Natural killer cell treated with Interleukin-12 subunit alpha and Interleukin-12 subunit beta and Interleukin-15 and Interleukin-18, amount 100 ng/mL, for 72 hours (primary cell): ENCODE measurements at regions not wholly inside any gene's neighbourhood (a gene's known extent, or its start where the extent isn't known, plus 50 kb on each side); places are given as distances from the start of the nearest gene placed in this dataset.
"Not testable (repeated sequence)": the region's sequence is repeated elsewhere in the genome, so short reads cannot be mapped to it uniquely, and the experiment has no call there.

Source experiments
- ATAC-seq, 2 donors: fragments of 150-1000 bp; cut with Tn5 transposase in 1 of 2; sonication (Bioruptor Pico), chemical (Tn5 transposase) in 1 of 2; 2 replicates each; pipeline ENCODE4 v1.10.0; 2021
- DNase-seq: peaks from one replicate; pipeline ENCODE4 v3.0.0; 2022; ENCODE audit warnings: low spot score
- H3K27ac Mint-ChIP-seq, 2 donors: 1 replicate in 1 of 2; 2 replicates in 1 of 2; pipeline ENCODE4 v1.8.0; 2022; ENCODE audit warnings: mixed read lengths in 2 of 2, mild to moderate bottlenecking in 1 of 2, moderate library complexity in 1 of 2
- H3K27me3 Mint-ChIP-seq, 2 donors: 1 replicate in 1 of 2; 2 replicates in 1 of 2; pipeline ENCODE4 v1.8.0; 2022; ENCODE audit warnings: mixed read lengths in 2 of 2
- H3K36me3 Mint-ChIP-seq: one replicate; pipeline ENCODE4 v1.8.0; 2022; ENCODE audit warnings: mixed read lengths
- H3K4me1 Mint-ChIP-seq, 2 donors: 1 replicate in 1 of 2; 2 replicates in 1 of 2; pipeline ENCODE4 v1.8.0; 2022; ENCODE audit warnings: low read depth in 2 of 2, mixed read lengths in 2 of 2, mild to moderate bottlenecking in 1 of 2
- H3K4me3 Mint-ChIP-seq: one replicate; pipeline ENCODE4 v1.8.0; 2022; ENCODE audit warnings: mixed read lengths
- H3K9me3 Mint-ChIP-seq: 2 replicates; pipeline ENCODE4 v1.8.0; 2022; ENCODE audit warnings: mixed read lengths

- Mint-ChIP-seq H3K27ac (no peak overlapping the region), H3K27me3 (peaks cover 3 to 12% of the 10 kb centered on the region in 2 donors), H3K4me3 (no peak overlapping the region), H3K9me3 (peaks cover 8% of the 10 kb centered on the region), H3K4me1 (no peaks in the 10 kb centered on the region), H3K36me3 (no peaks in the 10 kb centered on the region)
- ATAC-seq (peak in 1 of 2 donors; percentile 9), DNase-seq (no peak)
Measured at GRCh38 chr7:156327474-156327873, 313.1 kb upstream of the RNF32 start.

DNA sequence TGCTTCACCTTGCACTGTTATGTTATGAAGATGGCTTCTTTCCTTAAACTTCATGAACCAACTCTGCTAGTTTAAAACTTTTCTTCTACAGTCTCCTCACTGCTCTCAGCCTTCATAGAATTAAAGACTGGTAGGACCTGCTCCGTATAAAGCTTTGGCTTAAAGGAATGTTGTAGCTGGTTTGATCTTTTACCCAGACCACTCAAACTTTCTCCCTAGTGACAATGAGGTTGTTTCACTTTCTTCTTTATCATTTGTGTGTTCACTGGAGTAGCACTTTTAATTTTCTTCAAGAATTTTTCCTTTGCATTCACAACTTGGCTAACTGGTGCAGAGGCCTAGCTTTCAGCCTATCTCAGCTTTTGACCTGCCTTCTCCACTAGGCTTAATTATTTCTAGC, 316.4 kb upstream of the RNF32 start:
- ATAC-seq, result no peak
- H3K36me3 Mint-ChIP-seq, result no peaks in the 10 kb centered on the region
- no peaks in the 10 kb centered on the region for H3K4me1 Mint-ChIP-seq
- H3K27ac Mint-ChIP-seq, result no peak overlapping the region
- no peak overlapping the region for H3K4me3 Mint-ChIP-seq
- no peaks in the 10 kb centered on the region for H3K9me3 Mint-ChIP-seq
- no peak for DNase-seq
- H3K27me3 Mint-ChIP-seq, result peaks cover 3 to 12% of the 10 kb centered on the region in 2 donors

DNA sequence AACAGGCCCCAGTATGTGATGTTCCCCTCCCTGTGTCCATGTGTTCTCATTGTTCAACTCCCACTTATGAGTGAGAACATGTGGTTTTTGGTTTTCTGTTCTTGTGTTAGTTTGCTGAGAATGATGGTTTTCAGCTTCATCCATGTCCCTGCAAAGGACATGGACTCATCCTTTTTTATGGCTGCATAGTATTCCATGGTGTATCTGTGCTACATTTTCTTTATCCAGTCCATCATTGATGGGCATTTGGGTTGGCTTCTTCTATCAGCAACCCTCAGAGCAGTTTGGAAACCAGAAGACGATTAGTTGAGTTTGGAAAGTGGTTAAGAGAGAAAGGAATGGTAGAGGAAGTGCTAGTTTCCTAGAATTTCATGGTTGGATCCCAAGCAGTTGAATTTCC, 319.1 kb upstream of the RNF32 start:
- ATAC-seq, H3K27ac Mint-ChIP-seq, H3K4me1 Mint-ChIP-seq, H3K36me3 Mint-ChIP-seq, H3K4me3 Mint-ChIP-seq, H3K9me3 Mint-ChIP-seq, DNase-seq, H3K27me3 Mint-ChIP-seq: not testable (repeated sequence)

DNA sequence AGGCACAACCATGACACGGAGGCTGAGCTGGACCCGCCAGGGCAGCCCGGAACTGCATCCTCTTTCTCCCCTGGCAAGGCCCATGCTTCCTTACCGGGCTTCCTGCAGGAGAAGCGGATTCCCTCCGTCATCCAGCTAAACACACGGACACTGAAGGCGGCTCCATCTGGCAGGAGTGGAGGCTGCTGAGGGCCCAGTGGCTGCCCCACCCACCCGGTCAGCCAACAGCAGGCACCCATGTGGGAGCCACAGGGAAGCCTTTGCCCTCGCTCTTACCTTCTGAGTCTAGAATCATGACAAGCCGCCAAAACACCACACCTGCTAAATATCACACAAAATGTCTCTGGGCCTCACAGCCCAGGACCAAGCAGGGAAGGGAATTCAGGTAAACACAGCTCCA, 321.6 kb upstream of the RNF32 start:
- peaks cover 10% of the 10 kb centered on the region for H3K9me3 Mint-ChIP-seq
- peaks cover 13% of the 10 kb centered on the region for H3K36me3 Mint-ChIP-seq
- H3K27me3 Mint-ChIP-seq, result peaks cover 0 to 15% of the 10 kb centered on the region in 2 donors
- no peak overlapping the region for H3K4me3 Mint-ChIP-seq
- H3K4me1 Mint-ChIP-seq, result no peaks in the 10 kb centered on the region
- ATAC-seq, result no peak
- H3K27ac Mint-ChIP-seq, result no peak overlapping the region
- no peak for DNase-seq

DNA sequence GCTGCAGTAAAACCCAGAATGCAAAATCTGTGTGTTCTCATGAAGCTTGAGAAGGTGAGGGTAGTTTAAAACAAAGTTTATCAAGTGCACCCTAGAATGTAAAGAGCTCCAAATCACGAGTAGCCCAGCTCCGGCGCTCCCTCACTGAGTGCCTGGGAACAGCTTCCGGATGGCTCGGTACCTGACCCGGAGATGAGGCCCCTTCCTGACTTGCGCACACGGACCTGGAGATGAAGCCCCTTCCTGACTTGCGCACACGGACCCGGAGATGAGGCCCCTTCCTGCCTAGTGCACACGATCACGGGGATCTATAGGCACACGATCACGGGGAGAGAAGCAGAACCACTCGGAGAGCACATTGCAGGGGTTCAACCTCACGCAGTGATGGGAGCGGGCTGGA, 322.1 kb upstream of the RNF32 start:
- Mint-ChIP-seq H3K27me3 (peaks cover 0 to 15% of the 10 kb centered on the region in 2 donors), H3K36me3 (peaks cover 13% of the 10 kb centered on the region), H3K4me3 (no peak overlapping the region), H3K27ac (no peak overlapping the region), H3K4me1 (no peaks in the 10 kb centered on the region), H3K9me3 (peaks cover 10% of the 10 kb centered on the region)
- ATAC-seq (no peak), DNase-seq (no peak)

GRCh38 chr7:156309016-156309620, 331.5 kb upstream of the RNF32 start:
- no peak for DNase-seq
- H3K27me3 Mint-ChIP-seq, result no peaks in the 10 kb centered on the region
- no peaks in the 10 kb centered on the region for H3K36me3 Mint-ChIP-seq
- H3K27ac Mint-ChIP-seq, result no peak overlapping the region
- no peak for ATAC-seq
- no peaks in the 10 kb centered on the region for H3K4me1 Mint-ChIP-seq
- H3K4me3 Mint-ChIP-seq, result no peak overlapping the region
- no peaks in the 10 kb centered on the region for H3K9me3 Mint-ChIP-seq

DNA sequence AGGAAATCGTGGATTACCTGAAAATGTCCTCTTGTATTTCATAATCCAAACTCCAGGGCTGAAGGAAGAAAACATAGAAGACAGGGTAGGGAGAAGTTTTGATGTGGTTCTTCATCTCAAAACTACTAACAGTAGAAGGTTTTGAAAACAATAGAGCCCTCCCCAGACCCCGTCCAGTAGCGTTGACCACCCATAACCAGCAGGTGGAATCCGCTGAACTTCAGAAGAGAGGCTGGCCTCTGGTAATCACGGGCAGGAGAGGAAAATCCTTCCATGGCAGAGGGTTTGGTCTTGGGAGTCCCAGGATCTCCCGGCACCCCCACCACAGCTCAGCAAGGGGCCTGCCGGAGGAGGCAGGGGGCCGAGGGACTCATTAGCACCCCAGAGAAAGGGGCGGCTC, 333.4 kb upstream of the RNF32 start:
- H3K9me3 Mint-ChIP-seq, result no peaks in the 10 kb centered on the region
- no peaks in the 10 kb centered on the region for H3K27me3 Mint-ChIP-seq
- no peak overlapping the region for H3K27ac Mint-ChIP-seq
- ATAC-seq, result no peak
- H3K4me1 Mint-ChIP-seq, result no peaks in the 10 kb centered on the region
- no peak overlapping the region for H3K4me3 Mint-ChIP-seq
- no peaks in the 10 kb centered on the region for H3K36me3 Mint-ChIP-seq
- DNase-seq, result no peak

DNA sequence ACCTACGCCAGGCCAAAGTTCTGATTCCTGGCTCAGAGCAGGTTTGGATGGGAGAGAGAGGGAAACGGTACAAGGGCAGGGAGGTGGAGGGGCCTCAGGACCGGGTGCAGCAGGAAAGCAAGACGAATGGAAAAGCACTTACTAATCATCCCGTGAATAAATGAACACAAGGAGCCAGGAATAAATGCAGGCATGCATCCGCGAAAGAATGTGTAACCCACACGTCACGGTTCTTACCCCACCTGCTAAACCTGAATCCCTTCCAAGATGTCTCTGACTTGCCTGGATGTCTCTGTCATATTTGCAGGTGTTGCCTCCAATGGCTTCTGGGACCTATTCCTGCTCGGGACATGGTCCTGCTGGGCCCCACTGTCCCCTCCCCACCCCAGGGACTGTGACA, 335.2 kb upstream of the RNF32 start:
- ATAC-seq, result no peak
- H3K27me3 Mint-ChIP-seq, result no peaks in the 10 kb centered on the region
- no peak for DNase-seq
- H3K36me3 Mint-ChIP-seq, result no peaks in the 10 kb centered on the region
- no peak overlapping the region for H3K4me3 Mint-ChIP-seq
- H3K27ac Mint-ChIP-seq, result no peak overlapping the region
- H3K9me3 Mint-ChIP-seq, result no peaks in the 10 kb centered on the region
- H3K4me1 Mint-ChIP-seq, result no peaks in the 10 kb centered on the region

DNA sequence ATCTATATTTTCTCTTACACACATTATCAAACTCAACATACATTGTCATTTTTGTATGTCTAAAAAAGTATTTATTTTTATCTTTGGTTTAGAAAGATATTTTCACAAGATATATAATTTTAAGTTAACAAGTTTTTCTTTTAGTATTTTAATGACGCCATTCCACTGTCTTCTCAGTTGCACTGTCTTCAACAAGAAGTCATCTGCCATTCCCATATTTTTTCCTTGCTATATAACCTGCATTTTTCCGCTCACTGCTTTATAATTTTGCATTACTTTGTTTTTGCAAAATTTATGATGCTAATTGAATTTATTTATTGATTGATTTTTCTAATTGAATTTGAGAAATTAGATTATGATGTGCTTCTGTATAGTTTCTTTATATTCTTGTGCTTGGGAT, 357.8 kb upstream of the RNF32 start:
- ATAC-seq (no peak), DNase-seq (no peak)
- Mint-ChIP-seq H3K9me3 (no peaks in the 10 kb centered on the region), H3K4me3 (no peak overlapping the region), H3K27ac (no peak overlapping the region), H3K4me1 (no peaks in the 10 kb centered on the region), H3K36me3 (peaks cover 10% of the 10 kb centered on the region), H3K27me3 (peaks cover 0 to 11% of the 10 kb centered on the region in 2 donors)

DNA sequence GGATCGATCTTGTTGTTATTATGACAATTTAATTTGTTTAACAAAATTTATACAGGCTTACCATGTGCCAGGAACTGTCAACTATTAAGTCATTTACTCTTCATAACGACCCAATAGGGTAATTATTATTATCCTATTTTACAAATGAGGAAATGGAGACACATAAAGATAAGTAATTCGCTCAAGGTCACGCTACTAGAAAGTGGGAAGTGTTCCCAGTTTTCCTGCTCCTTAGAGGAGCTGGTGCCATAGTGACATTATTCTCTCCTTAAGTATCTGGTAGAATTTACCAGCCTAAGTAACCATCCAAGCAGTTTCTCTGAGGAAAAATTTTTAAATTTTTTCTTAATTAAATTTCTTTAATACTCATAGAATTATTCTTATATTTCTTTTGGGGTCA, 360.9 kb upstream of the RNF32 start:
- peaks cover 0 to 11% of the 10 kb centered on the region in 2 donors for H3K27me3 Mint-ChIP-seq
- ATAC-seq (no peak), DNase-seq (no peak)

DNA sequence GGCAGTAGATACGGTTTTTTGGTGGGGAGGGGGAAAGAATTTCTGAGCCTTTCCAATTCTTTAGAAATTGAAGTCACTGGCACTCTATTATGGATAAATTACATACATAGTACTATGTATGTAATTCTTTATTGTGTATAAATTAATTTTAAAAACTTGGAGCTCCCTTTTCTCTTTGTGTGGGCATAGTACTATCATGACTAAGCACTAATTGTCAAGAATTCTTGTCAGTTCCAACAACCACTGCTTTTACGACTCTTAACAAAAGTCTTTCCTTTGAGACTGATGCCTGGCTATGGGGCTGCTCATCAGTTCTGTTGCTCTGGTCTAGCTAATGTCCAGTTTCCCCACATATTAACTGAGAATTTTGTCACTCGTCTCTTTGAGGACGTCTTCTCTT, 365.3 kb upstream of the RNF32 start:
- Mint-ChIP-seq H3K36me3 (no peaks in the 10 kb centered on the region), H3K9me3 (peaks cover 2% of the 10 kb centered on the region), H3K27me3 (peaks cover 0 to 22% of the 10 kb centered on the region in 2 donors), H3K4me1 (no peaks in the 10 kb centered on the region), H3K27ac (no peak overlapping the region), H3K4me3 (no peak overlapping the region)
- no peak for ATAC-seq
- no peak for DNase-seq

More for the DNA sequence above, 360.9 kb upstream of the RNF32 start:
- Mint-ChIP-seq H3K27ac (no peak overlapping the region), H3K4me1 (no peaks in the 10 kb centered on the region), H3K4me3 (no peak overlapping the region), H3K9me3 (no peaks in the 10 kb centered on the region), H3K36me3 (peaks cover 10% of the 10 kb centered on the region)

GRCh38 chr7:156274557-156274956, 366.0 kb upstream of the RNF32 start:
- Mint-ChIP-seq H3K9me3 (peaks cover 2% of the 10 kb centered on the region), H3K4me3 (no peak overlapping the region), H3K4me1 (no peaks in the 10 kb centered on the region), H3K27ac (no peak overlapping the region), H3K36me3 (no peaks in the 10 kb centered on the region), H3K27me3 (peaks cover 0 to 22% of the 10 kb centered on the region in 2 donors)
- no peak for ATAC-seq
- DNase-seq, result no peak

DNA sequence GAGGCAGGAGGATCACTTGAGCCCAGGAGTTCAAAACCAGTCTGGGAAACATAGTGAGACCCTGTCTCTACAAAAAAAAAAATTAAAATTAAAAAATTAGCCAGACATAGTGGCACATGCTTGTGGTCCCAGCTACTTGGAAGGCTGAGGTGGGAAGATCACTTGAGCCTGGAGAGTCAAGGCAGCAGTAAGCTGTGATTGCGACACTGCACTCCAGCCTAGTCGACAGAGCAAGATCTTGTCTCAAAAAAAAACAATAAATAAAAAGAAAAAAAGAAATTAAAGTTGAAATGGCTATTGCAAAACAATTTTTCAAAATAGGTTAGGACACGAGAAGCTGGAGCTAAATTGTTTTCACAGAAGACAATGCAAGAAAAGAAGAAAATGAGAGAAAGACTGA, 379.0 kb upstream of the RNF32 start:
- Mint-ChIP-seq H3K36me3 (no peaks in the 10 kb centered on the region), H3K27ac (no peak overlapping the region), H3K9me3 (no peaks in the 10 kb centered on the region), H3K4me1 (no peaks in the 10 kb centered on the region), H3K4me3 (no peak overlapping the region), H3K27me3 (peaks cover 0 to 15% of the 10 kb centered on the region in 2 donors)
- ATAC-seq, result no peak
- DNase-seq, result no peak

GRCh38 chr7:156257904-156258303, 382.7 kb upstream of the RNF32 start:
- H3K4me3 Mint-ChIP-seq, result no peak overlapping the region
- peaks cover 0 to 15% of the 10 kb centered on the region in 2 donors for H3K27me3 Mint-ChIP-seq
- no peaks in the 10 kb centered on the region for H3K9me3 Mint-ChIP-seq
- no peak overlapping the region for H3K27ac Mint-ChIP-seq
- ATAC-seq (no peak), DNase-seq (no peak)
- no peaks in the 10 kb centered on the region for H3K36me3 Mint-ChIP-seq
- no peaks in the 10 kb centered on the region for H3K4me1 Mint-ChIP-seq

DNA sequence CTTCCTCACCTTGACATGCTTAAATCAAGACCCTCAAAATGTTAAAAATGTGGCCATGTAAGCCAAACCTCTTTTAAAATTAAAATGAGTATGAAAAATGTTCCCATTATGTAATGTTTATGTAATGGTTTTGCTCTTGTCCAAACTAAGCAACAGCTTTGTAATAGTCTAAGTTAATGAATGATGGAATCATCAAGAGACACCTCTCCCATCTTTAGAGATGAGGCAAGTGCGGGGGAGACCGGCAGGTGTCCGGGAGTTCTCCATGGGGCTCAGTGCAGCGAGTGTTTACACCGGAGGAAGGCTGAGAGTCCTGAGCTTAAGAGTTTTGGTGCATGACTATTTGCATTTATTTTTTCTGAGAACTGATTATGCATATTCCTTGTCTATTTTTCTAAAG, 384.9 kb upstream of the RNF32 start:
- Mint-ChIP-seq H3K4me1 (no peaks in the 10 kb centered on the region), H3K27me3 (peaks cover 0 to 15% of the 10 kb centered on the region in 2 donors), H3K36me3 (no peaks in the 10 kb centered on the region), H3K27ac (no peak overlapping the region), H3K4me3 (no peak overlapping the region), H3K9me3 (no peaks in the 10 kb centered on the region)
- ATAC-seq (no peak), DNase-seq (no peak)
